Activated naive CD4-positive, alpha-beta T cell (primary cell): ENCODE measurements at regions not wholly inside any gene's neighbourhood (a gene's known extent, or its start where the extent isn't known, plus 50 kb on each side); places are given as distances from the start of the nearest gene placed in this dataset.
"Not testable (repeated sequence)": the region's sequence is repeated elsewhere in the genome, so short reads cannot be mapped to it uniquely, and the experiment has no call there.

Source experiments
- DNase-seq, 4 experiments: peaks; one replicate each; lab custom pipeline; 2025; lab: John Stamatoyannopoulos, UW

GRCh38 chr22:22756551-22757201, 112.3 kb downstream of the GGTLC2 start:
- not testable (repeated sequence) for DNase-seq

- DNase-seq, result not testable (repeated sequence)
These were observed 113.8 kb downstream of the GGTLC2 start for GRCh38 chr22:22758101-22758807.

GRCh38 chr22:22759371-22759770, 115.0 kb downstream of the GGTLC2 start:
- DNase-seq, result no peak

GRCh38 chr22:22759889-22760546, 115.6 kb downstream of the GGTLC2 start:
- DNase-seq, result no peak

GRCh38 chr22:22761606-22761962, 117.2 kb downstream of the GGTLC2 start:
- DNase-seq, result no peak

- no peak for DNase-seq
These were observed 117.8 kb downstream of the GGTLC2 start for GRCh38 chr22:22761963-22762772.

- no peak for DNase-seq
These were observed 119.1 kb downstream of the GGTLC2 start for GRCh38 chr22:22763512-22763911.

- no peak for DNase-seq
These were observed 119.7 kb downstream of the GGTLC2 start for GRCh38 chr22:22764085-22764484.

- DNase-seq, result no peak
These were observed 119.6 kb upstream of the IGLL5 start for GRCh38 chr22:22767876-22768602.

- no peak for DNase-seq
These were observed 118.7 kb upstream of the IGLL5 start for GRCh38 chr22:22768885-22769284.

- no peak for DNase-seq
These were observed 118.0 kb upstream of the IGLL5 start for GRCh38 chr22:22769434-22770279.

GRCh38 chr22:22770280-22770871, 117.2 kb upstream of the IGLL5 start:
- peak in 2 of 4 experiments; percentile 6 to 28 for DNase-seq

GRCh38 chr22:22770881-22771280, 116.7 kb upstream of the IGLL5 start:
- no peak for DNase-seq

GRCh38 chr22:22771696-22772377, 115.8 kb upstream of the IGLL5 start:
- no peak for DNase-seq

GRCh38 chr22:22772396-22772795, 115.2 kb upstream of the IGLL5 start:
- no peak for DNase-seq

- no peak for DNase-seq
These were observed 114.7 kb upstream of the IGLL5 start for GRCh38 chr22:22772883-22773282.

- DNase-seq, result no peak
These were observed 114.2 kb upstream of the IGLL5 start for GRCh38 chr22:22773427-22773826.

- no peak for DNase-seq
These were observed 113.5 kb upstream of the IGLL5 start for GRCh38 chr22:22773979-22774604.

- DNase-seq, result not testable (repeated sequence)
These were observed 112.9 kb upstream of the IGLL5 start for GRCh38 chr22:22774762-22775161.
